Stimulated activated memory B cell treated with anti-CD40 and anti-IgM and Interleukin-4, amounts not matched to agents 10 μg/mL and 1 μg/mL and 100 μg/mL, for 72 hours (primary cell): ENCODE measurements at regions not wholly inside any gene's neighbourhood (a gene's known extent, or its start where the extent isn't known, plus 50 kb on each side); places are given as distances from the start of the nearest gene placed in this dataset.
A peak's percentile ranks its signal among the peaks of the same experiment; 100 is the strongest.
"Not testable (repeated sequence)": the region's sequence is repeated elsewhere in the genome, so short reads cannot be mapped to it uniquely, and the experiment has no call there.

Experiments
- ATAC-seq: fragments of 150-1000 bp; cut with Tn5 transposase; 2 replicates; pipeline ENCODE4 v1.10.0; 2021
- H3K27ac Mint-ChIP-seq: one replicate; pipeline ENCODE4 v1.8.0; 2022; ENCODE audit warnings: mild to moderate bottlenecking, mixed read lengths
- H3K27me3 Mint-ChIP-seq: one replicate; pipeline ENCODE4 v1.8.0; 2022; ENCODE audit warnings: mixed read lengths
- H3K36me3 Mint-ChIP-seq: one replicate; pipeline ENCODE4 v1.8.0; 2022; ENCODE audit warnings: mixed read lengths
- H3K4me1 Mint-ChIP-seq: one replicate; pipeline ENCODE4 v1.8.0; 2022; ENCODE audit warnings: mixed read lengths
- H3K4me3 Mint-ChIP-seq: one replicate; pipeline ENCODE4 v1.8.0; 2022; ENCODE audit warnings: mild to moderate bottlenecking, moderate library complexity, mixed read lengths
- H3K9me3 Mint-ChIP-seq: one replicate; pipeline ENCODE4 v1.8.0; 2022; ENCODE audit warnings: mixed read lengths

DNA sequence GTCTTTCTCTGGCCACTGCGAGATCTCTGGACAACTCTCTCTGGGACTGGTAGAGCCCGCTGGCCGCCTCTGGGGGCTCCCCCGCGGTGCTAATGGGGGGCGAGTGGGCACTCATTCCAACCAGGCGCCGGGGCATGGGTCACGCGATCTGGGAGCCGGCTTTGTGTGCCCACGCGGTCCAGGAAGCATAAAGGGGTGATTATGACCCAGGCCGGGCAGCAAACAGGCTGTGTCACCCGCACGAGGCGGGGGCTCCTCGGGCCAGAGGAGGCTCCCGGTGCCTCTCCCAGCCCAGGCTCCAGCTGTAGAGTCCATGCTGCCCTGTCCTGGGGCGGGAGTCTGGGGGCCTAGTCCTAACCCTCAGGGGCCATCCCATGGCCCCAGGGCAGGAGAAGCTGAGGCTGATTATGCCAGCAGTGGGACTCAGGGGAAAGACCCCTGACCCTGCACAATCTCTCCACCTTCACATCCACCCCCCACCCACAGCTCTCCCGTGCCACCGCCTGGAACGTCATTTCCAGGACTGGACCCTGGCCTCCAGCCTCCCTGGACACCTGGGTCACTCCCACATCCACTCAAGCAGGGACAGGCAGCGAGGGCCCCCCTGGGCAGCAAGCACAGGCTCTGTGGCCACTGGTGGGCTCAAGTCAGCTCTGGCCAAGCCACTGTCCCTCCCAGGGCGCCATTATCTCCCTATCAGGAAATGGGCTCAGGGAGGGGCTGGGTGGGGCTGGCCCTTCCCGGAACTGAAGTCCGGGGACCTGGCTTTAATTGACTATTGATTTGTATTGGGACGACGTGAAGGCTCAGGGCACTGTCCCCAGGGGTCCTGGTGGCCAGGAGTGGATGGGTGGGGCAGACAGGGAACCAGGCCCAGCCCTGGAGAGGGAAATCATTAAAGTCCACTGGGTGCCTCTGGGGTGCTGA, 50.0 kb downstream of the PTPRS start:
- ATAC-seq, result no peak
- Mint-ChIP-seq H3K4me3 (no peak overlapping the region), H3K9me3 (peaks cover 8% of the 10 kb centered on the region), H3K36me3 (no peaks in the 10 kb centered on the region), H3K27me3 (peaks cover 68% of the 10 kb centered on the region), H3K4me1 (peaks cover 37% of the 10 kb centered on the region), H3K27ac (no peak overlapping the region)

DNA sequence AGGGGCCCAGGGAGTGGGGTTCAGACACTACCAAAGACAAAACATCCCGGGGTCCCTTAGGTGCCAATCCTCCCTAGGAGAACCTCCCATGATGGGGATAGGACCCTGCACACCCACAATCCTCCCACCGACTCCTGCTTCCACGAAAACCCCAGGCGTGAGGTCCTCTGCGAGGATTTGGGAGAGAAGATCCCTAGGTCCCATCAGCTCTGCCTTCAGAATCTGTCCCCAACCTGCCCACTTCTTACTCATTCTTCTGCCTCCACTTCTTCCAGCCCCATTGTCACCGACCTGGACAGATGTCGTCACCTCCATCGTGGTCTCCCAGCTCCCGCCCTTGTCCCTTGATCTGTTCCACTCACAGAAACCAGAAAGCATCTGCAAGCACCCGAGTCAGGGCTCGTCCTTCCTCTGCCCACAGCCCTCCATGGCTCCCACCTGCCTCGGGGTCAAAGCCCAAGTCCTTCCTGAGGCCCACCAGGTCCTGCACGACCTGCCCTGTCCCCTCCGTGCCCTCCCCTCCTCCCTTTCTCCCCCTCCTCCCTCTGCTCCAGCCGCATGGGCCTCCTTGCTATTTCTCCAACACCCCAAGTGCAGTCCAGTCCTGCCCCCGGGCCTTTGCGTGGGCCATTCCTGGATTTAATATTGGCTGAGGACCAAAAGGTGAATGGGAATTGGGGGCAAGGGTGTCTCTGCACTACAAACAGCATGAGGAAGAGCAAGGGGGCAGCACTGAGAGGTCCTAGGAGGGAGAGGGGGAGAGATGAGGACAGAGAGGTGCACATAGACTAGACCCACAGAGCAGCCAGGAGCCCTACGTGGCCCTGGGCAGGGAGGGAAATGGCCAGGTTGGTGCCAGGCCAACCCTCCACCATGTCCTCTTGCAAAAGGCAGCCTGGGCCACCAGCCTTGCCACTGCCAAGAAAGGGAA, 51.3 kb downstream of the PTPRS start:
- H3K27ac Mint-ChIP-seq, result no peak overlapping the region
- peaks cover 10% of the 10 kb centered on the region for H3K9me3 Mint-ChIP-seq
- no peaks in the 10 kb centered on the region for H3K36me3 Mint-ChIP-seq
- H3K27me3 Mint-ChIP-seq, result peaks cover 78% of the 10 kb centered on the region
- ATAC-seq, result no peak
- H3K4me3 Mint-ChIP-seq, result no peak overlapping the region
- H3K4me1 Mint-ChIP-seq, result peaks cover 37% of the 10 kb centered on the region

DNA sequence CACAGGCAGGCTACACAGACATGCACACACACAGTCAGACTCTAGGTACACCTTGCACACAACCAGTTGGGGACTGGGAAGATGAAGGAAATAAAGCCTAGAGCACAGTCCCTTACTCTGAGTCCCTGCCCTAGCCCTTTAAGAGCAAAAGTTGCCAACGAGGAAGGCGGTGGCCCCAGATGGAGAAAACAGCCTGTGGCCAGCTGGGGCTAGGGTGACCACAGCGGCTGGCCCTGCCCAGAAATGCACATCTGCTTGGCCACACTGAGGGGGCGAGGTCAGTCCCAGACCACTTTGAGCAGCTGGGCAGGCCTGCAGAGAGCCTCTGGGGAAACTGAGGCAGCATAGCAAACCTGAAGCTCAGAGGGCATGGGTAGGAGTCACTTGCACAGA, 52.3 kb downstream of the PTPRS start:
- Mint-ChIP-seq H3K9me3 (peaks cover 10% of the 10 kb centered on the region), H3K4me1 (peaks cover 33% of the 10 kb centered on the region)

DNA sequence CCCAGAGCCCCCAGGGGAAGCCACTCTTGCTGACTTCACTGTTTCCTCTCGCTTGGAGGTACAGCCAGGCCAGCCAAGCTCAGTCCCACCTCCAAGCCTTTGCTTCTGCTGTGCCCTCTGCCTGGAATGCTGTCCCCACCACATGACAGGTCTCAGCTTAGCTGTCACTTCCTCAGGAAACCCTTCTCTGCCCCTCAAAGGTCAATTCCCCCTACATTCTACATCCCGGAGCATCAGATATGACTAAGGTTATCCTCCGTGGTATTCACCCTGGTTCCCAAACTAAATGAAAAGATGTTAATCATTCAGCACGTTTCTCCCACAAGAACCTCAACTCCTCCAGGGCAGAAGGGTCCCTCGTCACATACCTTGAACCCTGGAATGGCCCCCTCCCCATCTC, 53.5 kb downstream of the PTPRS start:
- peaks cover 28% of the 10 kb centered on the region for H3K4me1 Mint-ChIP-seq
- peak overlapping the region; percentile 45 for H3K27ac Mint-ChIP-seq
- peak overlapping the region; percentile 42 for H3K4me3 Mint-ChIP-seq
- H3K9me3 Mint-ChIP-seq, result peaks cover 10% of the 10 kb centered on the region
- no peaks in the 10 kb centered on the region for H3K36me3 Mint-ChIP-seq
- ATAC-seq, result peak; percentile 14
- peaks cover 69% of the 10 kb centered on the region for H3K27me3 Mint-ChIP-seq

More for the DNA sequence above, 52.3 kb downstream of the PTPRS start:
- no peak for ATAC-seq
- H3K4me3 Mint-ChIP-seq, result no peak overlapping the region
- no peaks in the 10 kb centered on the region for H3K36me3 Mint-ChIP-seq
- H3K27me3 Mint-ChIP-seq, result peaks cover 73% of the 10 kb centered on the region
- H3K27ac Mint-ChIP-seq, result peak overlapping the region; percentile 45

DNA sequence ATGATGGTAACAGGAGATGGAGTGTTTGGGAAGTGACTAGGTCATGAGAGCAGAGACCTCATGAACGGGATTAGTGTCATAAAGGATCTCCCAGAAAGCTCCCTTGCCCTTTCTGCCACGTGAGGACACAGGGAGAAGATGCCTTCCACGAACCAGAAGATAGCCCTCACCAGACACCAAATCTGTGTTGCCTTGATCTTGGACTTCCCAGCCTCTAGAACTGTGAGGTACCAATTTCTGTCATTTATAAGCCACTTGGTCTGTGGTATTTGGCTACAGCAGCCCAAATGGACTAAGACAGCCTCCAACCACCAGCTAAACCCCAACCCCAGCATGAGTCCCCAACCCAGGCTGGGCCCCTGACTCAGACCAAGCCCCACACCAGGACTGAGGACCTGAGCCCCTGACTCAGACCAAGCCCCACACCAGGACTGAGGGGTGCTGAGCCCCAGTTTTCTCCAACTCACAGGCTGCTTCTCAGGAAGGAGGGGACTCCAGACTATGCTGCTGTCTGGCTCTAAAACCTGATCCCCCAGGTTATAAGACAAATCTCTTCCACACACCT, 54.1 kb downstream of the PTPRS start:
- no peak for ATAC-seq
- Mint-ChIP-seq H3K36me3 (no peaks in the 10 kb centered on the region), H3K27ac (peak overlapping the region; percentile 45), H3K27me3 (peaks cover 69% of the 10 kb centered on the region), H3K4me3 (no peak overlapping the region), H3K9me3 (peaks cover 10% of the 10 kb centered on the region), H3K4me1 (peaks cover 23% of the 10 kb centered on the region)

DNA sequence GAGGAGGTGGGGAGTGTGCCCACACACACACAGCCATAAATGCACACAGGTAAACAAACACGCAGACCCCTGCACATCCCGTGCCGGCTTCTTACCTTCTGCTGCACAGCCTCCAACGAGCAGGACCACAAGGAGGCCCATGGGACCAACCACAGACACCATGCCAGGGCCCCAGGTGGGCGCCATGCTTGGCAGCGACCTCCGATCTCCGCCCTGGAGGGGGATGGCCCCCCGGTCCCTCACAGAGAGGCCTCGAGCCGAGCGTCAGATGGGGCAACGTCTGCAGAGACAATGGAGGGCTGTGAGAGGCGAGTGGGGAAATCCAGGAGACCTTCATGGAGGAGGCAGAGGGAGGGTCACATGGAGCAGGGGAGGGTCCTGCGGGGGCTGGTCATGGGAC, 54.7 kb downstream of the PTPRS start:
- Mint-ChIP-seq H3K36me3 (no peaks in the 10 kb centered on the region), H3K9me3 (peaks cover 10% of the 10 kb centered on the region), H3K27ac (peak overlapping the region; percentile 30), H3K4me3 (no peak overlapping the region), H3K4me1 (peaks cover 19% of the 10 kb centered on the region), H3K27me3 (peaks cover 63% of the 10 kb centered on the region)
- ATAC-seq, result no peak

DNA sequence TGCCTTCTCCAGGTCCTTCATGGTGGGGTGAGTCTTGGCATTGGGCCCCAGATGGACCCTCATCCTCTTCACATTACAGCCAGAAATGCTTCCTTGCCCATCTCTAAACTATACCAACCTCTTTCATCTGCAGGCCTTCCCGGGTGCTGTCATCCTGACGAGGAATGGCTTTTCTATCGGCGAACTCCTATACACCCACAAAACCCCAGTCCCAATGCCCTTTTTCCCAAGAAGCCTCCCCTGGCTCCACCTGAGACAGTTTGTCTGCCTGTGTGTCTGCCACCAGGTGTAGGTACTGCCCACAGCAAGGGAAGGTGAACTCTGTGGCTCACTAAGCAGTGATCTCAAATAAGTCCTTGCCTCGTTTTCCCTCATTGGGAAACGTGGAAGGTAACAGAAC, 55.3 kb downstream of the PTPRS start:
- H3K4me1 Mint-ChIP-seq, result peaks cover 19% of the 10 kb centered on the region
- peaks cover 10% of the 10 kb centered on the region for H3K9me3 Mint-ChIP-seq
- no peaks in the 10 kb centered on the region for H3K36me3 Mint-ChIP-seq
- no peak for ATAC-seq
- H3K27me3 Mint-ChIP-seq, result peaks cover 58% of the 10 kb centered on the region
- H3K27ac Mint-ChIP-seq, result no peak overlapping the region
- H3K4me3 Mint-ChIP-seq, result no peak overlapping the region

DNA sequence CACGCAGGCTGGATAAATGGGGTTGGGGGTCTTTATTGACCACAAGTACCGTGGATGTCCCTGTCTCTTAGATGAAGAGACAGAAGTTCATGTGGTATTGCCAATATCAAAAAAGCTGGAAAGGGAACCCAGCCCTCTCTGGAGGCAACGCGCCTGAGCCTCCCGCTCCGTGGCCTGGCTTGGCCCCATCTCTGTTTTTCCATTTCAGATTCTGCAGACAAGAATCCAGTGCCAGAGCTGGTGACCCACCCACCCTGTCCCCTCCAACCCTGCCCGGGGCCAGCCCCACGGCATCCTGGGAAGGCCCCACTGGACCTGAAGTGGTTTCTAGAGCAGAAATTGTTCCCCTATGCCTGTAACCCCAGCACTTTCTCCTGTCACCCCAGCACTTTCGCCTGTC, 57.7 kb downstream of the PTPRS start:
- no peak for ATAC-seq
- peaks cover 13% of the 10 kb centered on the region for H3K4me1 Mint-ChIP-seq
- peaks cover 34% of the 10 kb centered on the region for H3K27me3 Mint-ChIP-seq
- H3K9me3 Mint-ChIP-seq, result peaks cover 9% of the 10 kb centered on the region
- H3K27ac Mint-ChIP-seq, result no peak overlapping the region
- H3K36me3 Mint-ChIP-seq, result no peaks in the 10 kb centered on the region
- H3K4me3 Mint-ChIP-seq, result no peak overlapping the region

DNA sequence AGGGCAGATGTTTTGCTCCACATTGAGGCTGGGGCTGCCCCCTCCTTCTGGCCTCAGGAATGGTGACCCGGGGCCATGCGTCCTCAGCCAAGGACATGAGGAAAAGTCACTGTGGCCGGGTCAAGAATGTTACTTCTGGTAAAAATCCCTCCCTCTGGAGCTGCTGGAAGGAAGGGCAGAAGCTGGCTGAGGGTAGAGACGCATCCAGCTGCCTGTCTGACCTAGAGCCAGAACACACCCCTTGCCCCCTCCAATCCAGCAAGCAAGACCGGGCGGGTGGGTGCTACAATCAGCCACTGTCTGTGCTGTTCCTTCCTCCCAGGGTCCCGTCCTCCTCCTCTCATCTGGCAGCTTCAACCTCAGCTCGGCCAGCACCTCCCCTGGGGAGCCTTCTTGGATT, 59.0 kb downstream of the PTPRS start:
- no peaks in the 10 kb centered on the region for H3K4me1 Mint-ChIP-seq
- H3K4me3 Mint-ChIP-seq, result no peak overlapping the region
- H3K27me3 Mint-ChIP-seq, result peaks cover 32% of the 10 kb centered on the region
- no peak for ATAC-seq
- no peak overlapping the region for H3K27ac Mint-ChIP-seq
- peaks cover 7% of the 10 kb centered on the region for H3K9me3 Mint-ChIP-seq
- no peaks in the 10 kb centered on the region for H3K36me3 Mint-ChIP-seq

DNA sequence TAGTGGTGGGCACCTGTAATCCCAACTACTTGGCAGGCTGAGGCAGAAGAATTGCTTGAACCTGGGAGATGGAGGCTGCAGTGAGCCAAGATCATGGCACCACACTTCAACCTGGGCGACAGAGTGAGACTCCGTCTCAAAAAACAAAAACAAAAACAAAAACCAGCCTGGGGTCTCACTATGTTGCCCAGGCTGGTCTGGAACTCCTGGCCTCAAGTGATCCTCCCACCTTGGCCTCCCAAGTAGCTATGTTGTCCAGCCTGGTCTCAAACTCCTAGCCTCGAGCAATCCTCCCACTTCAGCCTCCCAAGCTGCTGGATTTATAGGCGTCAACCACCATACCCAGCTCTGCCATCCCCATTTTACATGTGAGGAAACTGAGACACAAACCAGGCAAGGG, 64.9 kb downstream of the PTPRS start:
- not testable (repeated sequence) for H3K9me3 Mint-ChIP-seq, H3K27ac Mint-ChIP-seq, H3K36me3 Mint-ChIP-seq, ATAC-seq, H3K4me3 Mint-ChIP-seq
- Mint-ChIP-seq H3K27me3 (peaks cover 45% of the 10 kb centered on the region), H3K4me1 (peaks cover 14% of the 10 kb centered on the region)

DNA sequence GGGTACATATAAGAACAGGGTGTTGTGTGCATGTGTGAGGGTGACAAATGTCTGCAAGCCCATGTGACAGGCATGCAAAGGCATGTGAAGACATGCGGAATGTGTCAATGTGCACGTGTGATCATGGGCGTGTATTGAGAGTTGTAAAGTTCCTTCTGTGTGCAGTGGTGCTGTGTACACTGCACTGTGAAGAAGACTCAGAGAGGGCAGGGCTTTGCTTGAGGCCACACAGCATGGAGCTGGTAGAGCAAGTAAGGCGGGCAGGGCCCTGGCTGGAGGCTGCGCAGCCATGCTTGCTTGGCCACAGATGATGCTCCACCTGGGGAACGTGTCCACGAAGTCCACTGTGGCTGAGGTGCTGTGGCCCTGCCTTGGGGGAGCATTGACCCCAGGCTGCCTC, 66.8 kb downstream of the PTPRS start:
- ATAC-seq, result no peak
- Mint-ChIP-seq H3K4me1 (peaks cover 14% of the 10 kb centered on the region), H3K27ac (no peak overlapping the region), H3K36me3 (no peaks in the 10 kb centered on the region), H3K27me3 (peaks cover 45% of the 10 kb centered on the region), H3K9me3 (peaks cover 2% of the 10 kb centered on the region), H3K4me3 (no peak overlapping the region)

DNA sequence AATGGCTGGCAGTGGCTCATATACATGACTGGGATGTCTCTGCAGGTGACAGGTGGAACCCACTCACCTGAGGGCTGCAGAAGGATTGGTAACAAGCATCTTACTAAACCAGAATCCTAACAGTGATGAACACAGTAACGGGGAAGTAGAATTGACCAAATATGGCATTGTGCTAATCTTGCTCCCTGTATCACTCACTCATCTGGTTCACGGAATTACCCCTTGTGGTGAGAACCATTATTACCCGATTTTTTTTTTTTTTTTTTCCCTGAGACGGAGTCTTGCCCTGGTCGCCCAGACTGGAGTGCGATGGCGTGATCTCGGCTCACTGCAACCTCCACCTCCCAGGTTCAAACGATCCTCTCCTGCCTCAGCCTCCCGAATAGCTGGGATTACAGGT, 69.5 kb downstream of the PTPRS start:
- peak; percentile 57 for ATAC-seq
- H3K27me3 Mint-ChIP-seq, result peaks cover 46% of the 10 kb centered on the region

DNA sequence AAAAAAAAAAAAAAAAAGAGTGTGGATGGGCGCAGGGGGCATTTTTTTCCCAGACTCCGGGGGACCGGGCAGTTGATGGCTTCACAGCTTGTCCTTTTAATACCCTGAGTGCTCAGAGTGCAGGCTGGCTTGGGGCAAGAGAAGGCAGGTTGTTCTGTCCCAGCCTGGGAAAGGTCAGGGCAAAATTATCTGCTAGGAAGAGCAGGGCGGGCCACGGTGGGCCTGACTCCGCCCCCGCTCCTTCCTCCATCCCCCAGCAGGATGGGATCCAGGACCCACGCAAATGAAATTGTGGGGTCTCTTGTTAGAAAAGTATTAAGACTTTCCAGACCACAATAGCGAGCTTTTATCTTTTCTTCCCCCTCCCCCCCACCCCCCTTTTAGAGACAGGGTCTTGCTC, 70.7 kb downstream of the PTPRS start:
- Mint-ChIP-seq H3K4me3 (no peak overlapping the region), H3K27ac (no peak overlapping the region), H3K4me1 (peaks cover 3% of the 10 kb centered on the region), H3K27me3 (peaks cover 34% of the 10 kb centered on the region), H3K9me3 (no peaks in the 10 kb centered on the region), H3K36me3 (no peaks in the 10 kb centered on the region)
- ATAC-seq, result no peak

More for the DNA sequence above, 69.5 kb downstream of the PTPRS start:
- Mint-ChIP-seq H3K4me1 (peaks cover 12% of the 10 kb centered on the region), H3K9me3 (peaks cover 2% of the 10 kb centered on the region), H3K4me3 (no peak overlapping the region), H3K27ac (no peak overlapping the region), H3K36me3 (no peaks in the 10 kb centered on the region)

DNA sequence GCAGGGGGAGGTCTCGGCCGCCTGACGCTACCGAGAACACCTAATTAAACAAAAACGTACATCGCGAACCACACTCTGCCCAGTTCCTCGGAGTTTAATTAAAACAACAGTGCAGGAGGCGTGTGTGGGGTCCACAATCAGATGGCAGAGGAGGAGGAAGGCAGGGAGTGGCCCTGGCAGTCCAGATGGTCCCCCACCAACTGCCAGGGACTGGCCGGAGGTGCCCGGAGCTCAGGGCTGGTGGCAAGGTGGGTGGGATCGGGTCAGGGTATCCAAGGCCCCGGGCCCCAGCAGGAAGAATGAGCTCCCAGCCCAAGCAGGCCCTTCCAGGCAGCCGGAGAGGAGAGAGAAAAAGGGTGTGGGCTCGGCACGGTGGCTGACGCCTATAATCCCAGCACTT, 71.3 kb downstream of the PTPRS start:
- H3K27ac Mint-ChIP-seq, result no peak overlapping the region

DNA sequence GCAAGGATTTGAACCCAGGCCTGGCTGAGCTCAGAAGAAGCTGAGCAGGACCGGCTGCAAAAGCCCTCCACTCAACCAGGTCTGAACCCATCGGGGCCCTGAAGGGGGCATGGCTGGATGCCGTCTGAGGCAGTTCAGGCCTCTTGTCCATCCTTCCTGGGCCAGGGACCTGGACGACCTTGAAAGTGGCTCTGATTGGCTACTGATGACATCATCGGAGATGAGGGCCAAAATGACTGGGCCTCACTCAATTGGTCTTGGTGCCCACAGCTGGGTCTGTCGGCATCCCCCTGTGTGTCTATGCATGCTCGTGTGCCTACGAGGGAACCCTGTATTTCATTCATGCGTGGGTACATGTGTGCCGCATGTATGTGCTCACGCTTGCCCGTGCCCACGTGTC, 71.8 kb downstream of the PTPRS start:
- no peaks in the 10 kb centered on the region for H3K9me3 Mint-ChIP-seq
- no peak overlapping the region for H3K27ac Mint-ChIP-seq
- H3K4me1 Mint-ChIP-seq, result no peaks in the 10 kb centered on the region
- no peak overlapping the region for H3K4me3 Mint-ChIP-seq
- peaks cover 24% of the 10 kb centered on the region for H3K27me3 Mint-ChIP-seq
- ATAC-seq, result peak; percentile 22
- no peaks in the 10 kb centered on the region for H3K36me3 Mint-ChIP-seq

More for the DNA sequence above, 71.3 kb downstream of the PTPRS start:
- no peaks in the 10 kb centered on the region for H3K36me3 Mint-ChIP-seq
- no peak for ATAC-seq
- no peaks in the 10 kb centered on the region for H3K9me3 Mint-ChIP-seq
- H3K4me1 Mint-ChIP-seq, result no peaks in the 10 kb centered on the region
- peaks cover 28% of the 10 kb centered on the region for H3K27me3 Mint-ChIP-seq
- no peak overlapping the region for H3K4me3 Mint-ChIP-seq
